ENCODE measurements at regions not wholly inside any gene's neighbourhood (a gene's known extent, or its start where the extent isn't known, plus 50 kb on each side); places are given as distances from the start of the nearest gene placed in this dataset.

DNA sequence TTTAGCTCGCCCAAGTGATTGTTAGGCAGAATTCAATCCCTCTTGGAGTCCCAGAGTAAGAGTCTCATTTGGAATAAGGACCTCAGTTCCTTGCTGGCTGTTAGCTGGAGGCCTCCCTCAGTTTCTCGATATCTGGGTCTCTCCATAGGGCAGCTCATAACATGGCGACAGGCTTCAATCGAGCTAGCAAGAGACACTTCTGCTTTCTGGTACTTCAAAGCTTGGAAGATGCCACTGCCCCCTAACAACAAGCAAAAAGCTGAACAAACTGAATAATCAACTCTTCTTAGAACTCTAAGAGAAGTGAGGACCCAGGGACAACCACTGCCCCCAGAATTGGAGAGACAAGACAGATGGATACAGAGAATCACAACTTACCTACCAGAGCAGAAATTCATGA lies 86.2 kb downstream of the TEX35 start:
- TF ChIP-seq, protein P1, sequence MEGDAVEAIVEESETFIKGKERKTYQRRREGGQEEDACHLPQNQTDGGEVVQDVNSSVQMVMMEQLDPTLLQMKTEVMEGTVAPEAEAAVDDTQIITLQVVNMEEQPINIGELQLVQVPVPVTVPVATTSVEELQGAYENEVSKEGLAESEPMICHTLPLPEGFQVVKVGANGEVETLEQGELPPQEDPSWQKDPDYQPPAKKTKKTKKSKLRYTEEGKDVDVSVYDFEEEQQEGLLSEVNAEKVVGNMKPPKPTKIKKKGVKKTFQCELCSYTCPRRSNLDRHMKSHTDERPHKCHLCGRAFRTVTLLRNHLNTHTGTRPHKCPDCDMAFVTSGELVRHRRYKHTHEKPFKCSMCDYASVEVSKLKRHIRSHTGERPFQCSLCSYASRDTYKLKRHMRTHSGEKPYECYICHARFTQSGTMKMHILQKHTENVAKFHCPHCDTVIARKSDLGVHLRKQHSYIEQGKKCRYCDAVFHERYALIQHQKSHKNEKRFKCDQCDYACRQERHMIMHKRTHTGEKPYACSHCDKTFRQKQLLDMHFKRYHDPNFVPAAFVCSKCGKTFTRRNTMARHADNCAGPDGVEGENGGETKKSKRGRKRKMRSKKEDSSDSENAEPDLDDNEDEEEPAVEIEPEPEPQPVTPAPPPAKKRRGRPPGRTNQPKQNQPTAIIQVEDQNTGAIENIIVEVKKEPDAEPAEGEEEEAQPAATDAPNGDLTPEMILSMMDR (IDR thresholded peaks at IDR 0.05) = no peak
- TF ChIP-seq ZFX (IDR thresholded peaks at IDR 0.05; ENCODE audit: borderline replicate concordance) = no peak
